Stimulated activated naive CD8-positive, alpha-beta T cell treated with anti-CD3 and anti-CD28 coated beads, Interleukin-15, Interleukin-2, amounts not matched to agents 100 U/mL and 50 U/mL, for 24 hours (primary cell): ENCODE measurements at regions not wholly inside any gene's neighbourhood (a gene's known extent, or its start where the extent isn't known, plus 50 kb on each side); places are given as distances from the start of the nearest gene placed in this dataset.

ENCODE experiments used
- ATAC-seq: fragments of 150-1000 bp; cut with Tn5 transposase; one replicate; pipeline ENCODE4 v1.10.0; 2021
- DNase-seq: peaks from one replicate; pipeline ENCODE4 v3.0.0; 2021

DNA sequence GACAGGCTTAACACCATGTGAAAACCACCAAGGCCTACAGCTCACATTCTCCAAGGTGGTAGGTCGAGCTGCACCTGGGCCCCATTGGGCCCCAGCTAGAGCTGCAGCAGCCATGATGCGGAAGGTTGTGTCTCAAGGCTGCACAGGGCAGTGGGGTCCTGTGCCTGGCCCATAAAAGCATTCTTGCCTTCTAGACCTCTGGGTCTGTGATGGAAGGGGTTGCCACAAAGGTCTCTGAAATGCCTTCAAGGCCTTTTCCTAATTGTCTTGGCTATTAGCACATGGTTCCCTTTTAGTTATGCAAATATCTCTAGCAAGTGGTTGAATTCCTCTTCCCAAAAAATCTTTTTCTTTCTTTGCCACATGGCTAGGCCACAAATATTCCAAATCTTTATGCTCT lies 52.5 kb upstream of the C11orf58 start:
- ATAC-seq (no peak), DNase-seq (no peak)

- DNase-seq, result no peak
- ATAC-seq, result no peak
Measured at GRCh38 chr11:16678466-16679116, 59.9 kb upstream of the C11orf58 start.

DNA sequence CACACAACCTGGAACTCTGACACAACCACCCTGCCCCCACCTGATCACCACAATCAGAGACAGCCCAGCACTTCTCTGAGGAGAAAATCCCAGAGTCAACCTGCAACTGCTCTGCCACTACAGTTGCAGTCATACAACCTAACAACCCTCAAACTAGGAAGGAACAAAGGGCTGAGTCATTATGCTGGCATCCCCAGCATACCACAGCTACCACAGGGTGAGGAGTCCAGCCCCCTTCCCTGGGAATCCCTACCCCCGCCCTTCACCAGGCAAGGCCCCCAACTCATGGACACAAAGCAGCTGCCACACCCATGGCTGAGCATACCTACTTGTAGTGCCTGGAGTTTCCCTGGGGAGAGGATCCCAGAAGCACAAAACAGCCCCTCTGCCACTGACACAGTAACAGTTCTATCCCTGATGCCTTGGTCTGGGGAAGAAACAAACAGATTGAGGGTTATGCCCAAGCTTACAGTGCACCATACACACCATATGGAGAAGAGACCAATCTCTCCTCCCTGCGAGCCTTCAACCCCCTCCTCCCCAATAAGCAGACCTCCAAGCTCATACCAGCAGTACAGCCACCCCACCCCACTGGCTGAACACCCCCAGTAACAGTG lies 68.5 kb upstream of the C11orf58 start:
- no peak for ATAC-seq
- no peak for DNase-seq

GRCh38 chr11:16632295-16633200 lies 105.9 kb upstream of the C11orf58 start:
- no peak for ATAC-seq

DNA sequence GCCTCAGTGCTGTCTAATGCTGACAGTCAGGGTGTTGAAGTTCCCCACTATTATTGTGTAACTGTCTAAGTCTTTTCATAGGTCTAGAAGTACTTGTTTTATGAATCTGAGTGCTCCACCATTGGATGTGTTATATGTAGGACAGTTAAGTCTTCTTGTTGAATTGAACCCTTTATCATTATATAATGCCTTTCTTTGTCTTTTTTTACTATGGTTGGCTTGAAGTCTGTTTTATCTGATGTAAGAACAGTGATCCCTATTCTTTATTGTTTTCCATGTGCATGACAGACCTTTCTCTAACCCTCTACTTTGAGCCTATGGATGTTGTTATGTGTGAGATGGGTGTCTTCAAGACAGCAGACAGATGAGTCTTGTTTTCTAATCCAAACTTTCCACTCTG lies 107.8 kb upstream of the C11orf58 start:
- ATAC-seq, result no peak
- no peak for DNase-seq

More at GRCh38 chr11:16632295-16633200, 105.9 kb upstream of the C11orf58 start:
- no peak for DNase-seq

GRCh38 chr11:16618431-16618830 lies 120.0 kb upstream of the C11orf58 start:
- ATAC-seq, result no peak
- DNase-seq, result no peak

DNA sequence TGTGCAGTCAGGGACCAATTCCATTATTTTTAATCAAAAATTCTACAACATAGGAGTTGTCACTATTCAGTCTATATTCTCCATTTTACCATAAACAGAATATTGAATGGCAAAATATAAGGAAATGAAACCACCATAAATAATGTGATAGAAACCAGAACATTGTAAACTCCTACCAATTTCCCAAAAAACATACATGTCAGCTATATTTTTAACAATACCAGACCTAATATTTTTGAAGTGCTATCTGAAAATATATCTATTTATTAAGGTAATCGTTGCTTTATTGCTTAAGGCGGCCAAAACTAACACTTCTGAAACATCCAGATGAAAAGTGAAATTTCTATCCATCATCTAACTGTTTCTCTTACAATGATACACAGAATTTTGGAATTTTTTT lies 123.0 kb upstream of the C11orf58 start:
- ATAC-seq (no peak), DNase-seq (no peak)

DNA sequence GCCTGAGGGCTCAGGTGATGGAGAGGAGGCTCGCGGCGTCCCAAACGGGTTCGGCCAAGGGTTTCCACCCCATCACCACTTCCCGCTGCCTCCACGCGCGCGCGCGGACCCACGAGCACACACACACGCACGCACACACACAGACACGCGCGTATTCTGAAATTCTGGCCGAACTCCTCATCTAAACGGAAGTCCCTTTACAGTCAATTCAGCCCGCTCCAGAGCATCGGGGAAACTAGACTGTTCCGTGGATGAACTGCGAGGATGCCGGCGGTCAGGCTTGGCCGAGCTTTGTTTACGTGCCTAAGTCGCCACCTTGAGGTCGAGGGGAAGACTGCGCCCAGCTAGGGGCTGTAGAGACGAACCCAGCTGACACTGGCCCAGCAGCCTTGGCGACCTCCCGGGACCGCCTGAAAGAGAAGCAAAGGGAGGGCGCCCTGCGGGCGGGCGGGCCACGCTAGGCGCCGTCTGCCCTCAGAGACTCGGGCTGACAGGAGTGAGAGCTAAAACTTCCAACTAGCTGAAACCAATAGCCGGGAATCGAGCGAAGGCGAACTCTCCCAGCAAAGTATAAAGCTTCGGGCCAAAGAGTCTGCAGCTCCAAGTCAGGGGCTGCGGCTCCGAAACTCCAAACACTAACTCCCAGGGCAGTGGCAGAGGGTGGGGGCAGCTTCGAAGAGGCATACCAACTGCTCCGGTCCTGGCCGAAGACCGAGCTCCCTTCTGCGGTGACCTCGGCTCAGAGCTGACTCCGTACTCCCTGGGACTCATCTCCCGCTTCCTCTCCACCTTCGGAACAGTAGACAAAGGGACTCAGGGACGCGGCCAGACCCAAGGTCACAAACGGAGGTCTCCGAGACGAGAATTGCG lies 124.7 kb upstream of the C11orf58 start:
- DNase-seq, result peak; percentile 76

GRCh38 chr11:16613262-16613511 lies 125.3 kb upstream of the C11orf58 start:
- no peak for ATAC-seq

More for the DNA sequence above, 124.7 kb upstream of the C11orf58 start:
- peak; percentile 90 for ATAC-seq

DNA sequence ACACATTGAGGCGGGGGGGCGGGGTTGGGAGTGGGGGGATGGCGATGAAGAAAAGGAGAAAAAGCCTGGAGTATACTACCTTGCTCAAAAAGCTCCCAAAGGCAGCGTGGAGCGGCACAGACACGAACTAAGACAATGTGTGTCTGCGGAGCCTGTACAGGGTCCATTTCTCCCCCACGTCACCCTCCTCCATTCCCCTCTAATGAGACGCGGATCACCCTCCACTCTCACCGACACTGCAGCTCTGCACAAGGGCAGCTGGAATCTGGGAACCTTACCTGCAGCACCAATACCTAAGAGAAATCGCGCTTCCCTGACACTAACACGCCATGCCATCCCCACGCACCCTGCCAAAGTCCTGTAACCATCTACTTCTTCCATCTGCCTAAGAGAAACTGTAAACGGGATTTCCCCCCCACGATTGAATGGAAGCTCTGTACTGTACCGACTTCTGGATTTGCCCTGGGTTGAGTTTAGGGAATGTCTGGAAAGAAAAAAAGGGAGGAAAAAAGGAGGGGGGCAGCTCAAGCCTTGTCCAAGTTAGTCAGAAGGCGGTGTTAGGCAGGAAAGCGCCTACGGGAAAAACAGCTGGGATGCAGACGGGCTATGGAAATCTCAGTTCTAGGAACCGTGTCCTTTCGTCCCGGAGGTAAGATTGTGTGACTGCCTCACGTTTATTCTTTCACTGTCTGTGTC lies 125.7 kb upstream of the C11orf58 start:
- ATAC-seq, result no peak

More at GRCh38 chr11:16613262-16613511, 125.3 kb upstream of the C11orf58 start:
- DNase-seq, result no peak

DNA sequence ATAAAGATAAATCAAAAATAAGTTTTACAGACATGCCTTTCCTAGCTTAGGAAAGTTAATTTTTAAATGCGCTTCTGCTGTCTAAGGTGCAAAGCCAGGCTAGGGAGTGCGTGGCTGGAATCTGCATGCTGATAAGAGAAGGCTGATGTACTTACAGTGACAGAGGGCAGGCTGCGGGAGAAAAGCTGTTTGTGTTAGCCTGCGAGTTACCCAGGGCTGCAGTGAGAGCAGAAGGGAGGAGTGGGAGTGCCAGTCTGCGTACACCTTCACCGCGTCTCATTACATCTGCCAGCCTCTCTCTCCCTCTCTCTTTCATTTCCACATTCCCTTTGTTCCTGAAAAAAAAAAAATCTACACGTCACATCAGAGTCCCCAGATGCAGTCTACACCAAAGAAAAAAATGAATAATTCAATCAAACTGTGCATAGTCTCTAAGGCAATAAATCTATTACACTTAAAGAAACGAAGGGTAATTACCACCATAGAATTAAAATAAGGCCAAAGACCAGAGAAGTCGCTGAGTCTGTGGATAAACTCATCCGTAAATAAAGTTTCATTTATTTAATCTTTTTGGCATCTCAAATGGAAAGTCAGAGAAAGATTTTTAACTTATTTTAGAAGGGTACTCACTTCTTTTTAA lies 126.4 kb upstream of the C11orf58 start:
- ATAC-seq, result no peak
- no peak for DNase-seq

More for the DNA sequence above, 125.7 kb upstream of the C11orf58 start:
- DNase-seq, result no peak

GRCh38 chr11:16611401-16611921 lies 127.0 kb upstream of the C11orf58 start:
- DNase-seq (no peak), ATAC-seq (no peak)

DNA sequence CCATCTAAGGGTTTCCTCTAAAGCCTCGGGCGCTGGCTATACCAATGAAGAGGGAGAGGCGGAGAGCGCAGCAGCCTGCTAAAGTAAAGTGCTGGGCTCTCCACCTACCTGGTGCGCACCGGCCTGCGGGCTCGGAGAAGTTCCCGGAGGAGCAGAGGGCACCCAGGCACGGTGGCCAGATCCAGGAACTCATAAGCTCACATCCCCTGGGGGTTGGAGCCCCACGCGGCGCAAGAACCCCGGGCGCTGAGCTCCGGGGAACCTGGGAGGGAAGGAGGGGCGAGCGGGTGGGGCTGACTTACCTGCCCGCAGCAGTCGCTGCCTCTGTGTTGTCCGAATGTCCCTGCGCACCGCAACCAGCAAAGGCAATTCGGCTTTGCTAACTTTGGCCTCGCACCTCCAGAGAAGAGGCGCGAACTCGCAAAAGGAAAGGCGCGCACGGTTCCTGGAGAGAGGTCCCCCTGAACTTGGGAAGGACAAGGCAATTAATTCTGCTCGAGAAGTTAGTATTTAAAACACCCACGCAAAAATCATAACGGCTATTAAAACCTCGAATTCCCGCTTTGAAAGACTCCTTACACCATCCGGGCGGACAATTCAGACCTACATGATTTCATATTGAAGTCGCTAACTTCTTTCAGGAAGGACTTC lies 127.6 kb upstream of the C11orf58 start:
- no peak for DNase-seq
- no peak for ATAC-seq

DNA sequence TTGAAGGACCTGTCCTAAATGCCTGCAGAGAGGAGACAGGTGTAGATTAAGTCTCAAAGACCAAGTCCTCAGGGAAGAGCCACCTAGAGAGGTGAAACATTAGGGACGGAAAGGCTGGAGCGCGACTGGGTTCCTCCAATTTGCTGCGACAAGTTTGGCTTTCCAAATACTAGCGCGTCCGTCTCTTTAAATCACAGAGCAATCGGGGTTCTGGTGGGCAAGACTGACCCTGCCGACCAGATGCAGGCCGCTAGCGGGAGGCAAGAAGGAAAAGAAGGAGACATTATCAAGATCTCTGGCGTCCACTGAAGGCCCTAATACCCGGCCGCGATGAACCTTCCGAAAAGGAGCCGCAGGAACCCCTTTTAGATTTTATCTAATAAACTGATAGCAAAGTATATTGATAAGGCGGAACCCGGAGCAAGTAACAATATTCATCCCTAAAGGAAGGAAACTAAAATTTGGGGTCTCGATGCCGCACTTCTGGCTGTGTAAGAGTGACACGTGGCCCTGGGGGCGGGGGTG lies 128.2 kb upstream of the C11orf58 start:
- no peak for ATAC-seq
- DNase-seq, result no peak

GRCh38 chr11:16609769-16610168 lies 128.7 kb upstream of the C11orf58 start:
- ATAC-seq, result no peak
- no peak for DNase-seq

DNA sequence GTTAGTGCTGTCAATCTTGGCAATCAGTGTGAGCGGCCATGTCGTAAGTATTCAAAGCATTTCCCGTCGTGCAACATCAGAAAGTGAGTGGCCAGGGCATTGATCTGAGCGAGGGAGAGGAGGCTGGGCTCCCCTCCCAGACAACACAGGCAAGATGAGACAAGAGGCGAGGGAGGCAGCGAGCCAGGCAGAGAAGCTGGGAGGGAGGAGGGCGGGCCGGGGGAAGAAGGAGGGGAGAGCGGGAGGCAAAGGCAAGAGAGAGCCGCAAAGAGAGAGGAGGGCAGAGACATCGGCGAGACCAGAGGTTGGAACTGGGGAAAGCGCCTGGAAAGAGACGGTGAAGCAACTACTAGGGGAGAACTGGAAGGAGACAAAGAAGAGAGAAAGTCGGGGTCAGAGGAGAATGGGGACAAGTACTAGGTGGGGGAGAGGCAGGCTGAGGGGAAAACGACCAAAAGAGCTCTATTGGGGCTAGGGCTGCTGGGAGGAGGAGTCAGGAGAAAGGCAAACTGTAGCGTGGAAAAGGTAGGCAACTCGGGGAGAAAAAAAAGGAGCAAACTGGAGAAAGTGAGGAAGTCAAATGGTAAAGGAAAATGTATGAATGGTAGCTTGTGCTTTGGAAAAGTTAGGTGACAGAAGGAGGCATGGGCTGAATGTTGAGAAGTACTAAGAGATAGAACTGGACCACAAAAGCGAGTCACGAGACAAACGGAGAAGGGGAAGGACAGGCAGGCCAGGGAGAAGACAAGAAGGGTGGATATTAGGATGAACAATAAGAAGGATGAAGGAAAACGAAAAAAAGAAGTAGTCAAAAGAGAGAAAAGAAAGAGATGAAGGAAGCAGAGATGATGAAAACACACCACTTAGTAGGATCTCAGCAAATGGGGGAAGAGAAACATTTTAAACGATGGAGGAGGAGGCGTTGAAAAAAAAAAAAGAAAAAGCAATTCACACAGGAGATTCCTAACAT lies 130.5 kb upstream of the C11orf58 start:
- DNase-seq (no peak), ATAC-seq (no peak)

GRCh38 chr11:16606784-16607674 lies 131.4 kb upstream of the C11orf58 start:
- ATAC-seq (no peak), DNase-seq (no peak)
